Sigmoid colon (tissue), 4 donors: ENCODE measurements at regions not wholly inside any gene's neighbourhood (a gene's known extent, or its start where the extent isn't known, plus 50 kb on each side); places are given as distances from the start of the nearest gene placed in this dataset.

Source experiments
- CTCF ChIP-seq, 4 experiments: fragments of 450-650 bp in 3 of 4; fragments of 200-600 bp in 1 of 4; IDR thresholded peaks; one replicate each; pipeline ENCODE4 v1.5.1; 2016 to 2019; ENCODE audit warnings: antibody characterized with exemption in 4 of 4, mild to moderate bottlenecking in 3 of 4, moderate library complexity in 2 of 4
- POLR2A ChIP-seq, 2 donors: fragments of 450-650 bp; IDR thresholded peaks; one replicate each; pipeline ENCODE4 v1.6.1; 2016; ENCODE audit warnings: antibody characterized with exemption in 2 of 2, mild to moderate bottlenecking in 2 of 2, moderate library complexity in 2 of 2
- POLR2AphosphoS5 ChIP-seq, 4 donors: sonication (generic); formaldehyde crosslinking; IDR thresholded peaks; one replicate each; pipeline ENCODE4 v1.6.1; 2017; ENCODE audit warnings: antibody characterized with exemption in 4 of 4

DNA sequence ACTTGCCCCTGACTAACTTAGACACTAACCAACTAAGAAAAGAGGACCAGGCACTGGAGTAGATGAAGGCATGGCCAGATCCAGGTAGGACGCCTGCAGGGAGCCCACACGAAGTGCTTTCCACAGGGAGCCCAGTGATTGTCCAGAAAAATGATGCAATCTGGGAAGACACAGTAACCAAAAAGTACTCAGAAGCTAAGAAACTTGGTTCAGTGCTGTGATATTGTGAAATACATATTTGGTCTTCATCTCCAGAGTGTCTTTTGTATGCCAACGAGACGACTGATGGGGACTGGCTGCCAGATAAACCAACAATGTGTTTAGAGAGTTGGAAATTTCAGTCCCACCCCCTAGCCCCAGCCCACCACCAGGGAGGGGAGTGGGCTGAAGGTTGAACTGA is 135.0 kb downstream of the SP3 start:
- no peak for TF ChIP-seq CTCF (IDR thresholded peaks at IDR 0.05)
- TF ChIP-seq POLR2A (IDR thresholded peaks at IDR 0.05): no peak
- TF ChIP-seq POLR2AphosphoS5 (IDR thresholded peaks at IDR 0.05): peak in 3 of 4 donors; percentile 25 to 38 (median 31)
